HCT116 (cell line): ENCODE measurements at regions not wholly inside any gene's neighbourhood (a gene's known extent, or its start where the extent isn't known, plus 50 kb on each side); places are given as distances from the start of the nearest gene placed in this dataset.

Experiments used
- CTCF ChIP-seq, 3 experiments: fragments of 200-600 bp in 1 of 3; sonication (generic) in 1 of 3; IDR thresholded peaks in 2 of 3; conservative IDR thresholded peaks in 1 of 3; 2 replicates each; pipeline ENCODE4 v1.5.1; 2012 to 2017; ENCODE audit warnings: low read depth in 2 of 3, low read length in 2 of 3, antibody characterized with exemption in 1 of 3, borderline replicate concordance in 1 of 3, control low read depth in 1 of 3, mild to moderate bottlenecking in 1 of 3, mixed read lengths in 1 of 3, mixed run types in 1 of 3, moderate library complexity in 1 of 3; ENCODE audit not compliant: insufficient read depth in 1 of 3
- MAX ChIP-seq: IDR thresholded peaks from 2 replicates; pipeline ENCODE4 v1.6.1; 2012
- REST ChIP-seq: IDR thresholded peaks from 2 replicates; pipeline ENCODE4 v1.6.1; 2012; ENCODE audit warnings: low read depth
- SIN3A ChIP-seq: IDR thresholded peaks from 2 replicates; pipeline ENCODE4 v1.6.1; 2012; ENCODE audit warnings: low read depth

GRCh38 chr5:101948615-101949014 lies 347.5 kb downstream of the SLCO4C1 start:
- TF ChIP-seq CTCF (IDR thresholded peaks at IDR 0.05 in 2 of 3, conservative IDR thresholded peaks at IDR 0.05 in 1 of 3; ENCODE audit: borderline replicate concordance in 1 of 3, insufficient read depth in 1 of 3, low read depth in 2 of 3, low read length in 2 of 3) (no peak), MAX (no peak), REST (no peak), SIN3A (no peak)
